ENCODE measurements at regions not wholly inside any gene's neighbourhood (a gene's known extent, or its start where the extent isn't known, plus 50 kb on each side); places are given as distances from the start of the nearest gene placed in this dataset.

DNA sequence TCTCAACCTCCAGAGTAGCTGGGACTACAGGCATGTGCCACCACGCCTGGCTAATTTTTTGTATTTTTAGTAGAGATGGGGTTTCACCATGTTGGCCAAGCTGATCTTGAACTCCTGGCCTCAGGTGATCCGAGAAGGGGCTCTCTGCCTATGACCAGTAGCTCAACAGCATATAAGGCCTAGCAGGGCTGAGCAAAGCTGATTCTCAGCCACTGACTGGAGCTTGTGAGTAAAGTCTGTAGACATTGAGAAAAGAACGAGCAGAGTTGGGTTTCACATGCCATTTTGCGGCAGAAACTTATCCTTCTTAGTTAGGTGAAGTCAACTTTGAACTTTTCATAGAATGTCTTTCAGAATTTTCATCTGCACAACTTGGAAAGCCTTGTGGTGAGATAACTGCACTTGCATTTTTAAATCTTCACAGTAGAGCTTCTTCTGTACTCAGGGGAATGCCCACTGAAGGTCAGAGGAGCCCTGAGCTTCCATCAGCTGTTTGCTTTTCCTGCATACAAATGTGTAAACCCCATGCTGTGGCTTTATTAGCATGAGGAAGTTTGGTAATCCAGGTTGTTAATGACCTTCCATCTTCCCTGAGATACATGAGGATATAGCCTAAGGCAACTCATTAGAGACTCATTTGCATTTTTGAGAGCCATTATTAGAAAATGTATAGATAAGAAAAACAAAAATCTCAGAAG is 602.4 kb downstream of the METTL4 start:
- H3K27ac ChIP-seq, result no peak overlapping the region
- no peak for DNase-seq (ENCODE audit: low read depth, low spot score)

DNA sequence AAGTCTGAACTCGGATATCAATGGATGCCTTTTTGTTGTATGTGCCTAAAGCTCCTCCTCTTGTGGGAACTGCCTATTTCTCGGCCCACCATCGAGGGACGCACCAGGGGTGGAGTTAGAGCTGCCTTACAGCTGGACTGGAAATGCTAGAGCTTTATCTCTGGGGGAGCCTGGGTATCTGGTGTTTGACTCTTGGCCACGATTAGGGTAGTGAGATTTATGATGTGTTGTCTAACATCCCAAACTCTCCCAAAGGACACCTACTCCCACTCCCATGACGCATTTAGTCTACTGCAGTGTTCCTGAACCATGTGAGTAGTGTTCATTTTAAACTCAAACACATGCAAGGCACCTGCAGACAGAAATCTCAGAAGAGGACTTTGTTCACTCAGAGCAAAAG is 594.8 kb downstream of the METTL4 start:
- no peak for DNase-seq (ENCODE audit: low read depth, low spot score)
- no peak overlapping the region for H3K27ac ChIP-seq

DNA sequence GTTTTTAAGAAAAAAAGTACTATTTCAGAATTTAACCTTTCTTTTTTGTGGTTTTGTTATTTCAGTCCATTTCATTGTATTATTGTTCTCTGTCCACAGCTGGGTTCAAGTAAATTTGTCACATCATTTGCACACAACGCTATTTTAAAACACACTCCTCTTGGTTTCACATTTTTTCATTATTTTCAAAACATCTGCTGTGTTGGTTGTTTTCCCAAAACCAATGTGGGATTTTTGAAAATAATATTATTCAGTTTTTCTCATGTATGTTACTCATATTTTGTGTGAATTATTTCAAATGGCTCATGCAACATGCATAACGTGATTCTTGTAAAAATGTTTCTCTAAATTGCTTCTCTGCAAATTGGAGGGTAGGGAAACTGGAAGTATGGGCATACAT is 589.2 kb downstream of the METTL4 start:
- DNase-seq (ENCODE audit: low read depth, low spot score), result no peak
- H3K27ac ChIP-seq, result no peak overlapping the region

GRCh38 chr18:1983746-1984515 is 587.4 kb downstream of the METTL4 start:
- H3K27ac ChIP-seq, result no peak overlapping the region

GRCh38 chr18:1993866-1994265 is 577.4 kb downstream of the METTL4 start:
- DNase-seq (ENCODE audit: low read depth, low spot score), result no peak
- no peak overlapping the region for H3K27ac ChIP-seq

More at GRCh38 chr18:1983746-1984515, 587.4 kb downstream of the METTL4 start:
- DNase-seq (ENCODE audit: low read depth, low spot score), result no peak

- no peak overlapping the region for H3K27ac ChIP-seq
- DNase-seq (ENCODE audit: low read depth, low spot score), result no peak
These were observed 576.8 kb downstream of the METTL4 start for GRCh38 chr18:1994471-1994870.

- no peak overlapping the region for H3K27ac ChIP-seq
- DNase-seq (ENCODE audit: low read depth, low spot score), result no peak
These were observed 576.2 kb downstream of the METTL4 start for GRCh38 chr18:1995041-1995612.

DNA sequence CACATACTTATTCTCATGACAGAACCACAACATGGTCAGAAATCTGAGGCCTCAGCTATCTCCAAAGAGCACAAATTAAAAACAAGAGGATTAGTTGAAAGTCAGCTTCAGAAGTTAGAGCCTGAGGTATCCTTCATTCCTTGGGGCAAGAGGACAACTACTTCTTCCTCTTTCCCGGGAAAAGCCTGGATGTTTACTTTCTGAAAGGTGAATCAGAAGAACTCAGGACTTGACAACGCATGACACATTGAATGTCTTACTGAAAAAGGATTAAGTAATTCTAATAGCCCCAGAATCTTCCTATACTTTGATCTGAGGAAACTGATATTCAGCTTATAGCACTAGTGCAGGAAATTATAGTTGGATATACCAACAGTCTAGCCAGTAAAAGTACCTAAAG is 573.2 kb downstream of the METTL4 start:
- peak; percentile 12 for DNase-seq (ENCODE audit: low read depth, low spot score)
- H3K27ac ChIP-seq, result no peak overlapping the region

GRCh38 chr18:1999387-1999786 is 571.9 kb downstream of the METTL4 start:
- H3K27ac ChIP-seq, result no peak overlapping the region

GRCh38 chr18:2002151-2002550 is 569.2 kb downstream of the METTL4 start:
- DNase-seq (ENCODE audit: low read depth, low spot score), result no peak
- H3K27ac ChIP-seq, result no peak overlapping the region

More at GRCh38 chr18:1999387-1999786, 571.9 kb downstream of the METTL4 start:
- no peak for DNase-seq (ENCODE audit: low read depth, low spot score)

GRCh38 chr18:2002604-2003003 is 568.7 kb downstream of the METTL4 start:
- no peak overlapping the region for H3K27ac ChIP-seq
- no peak for DNase-seq (ENCODE audit: low read depth, low spot score)

DNA sequence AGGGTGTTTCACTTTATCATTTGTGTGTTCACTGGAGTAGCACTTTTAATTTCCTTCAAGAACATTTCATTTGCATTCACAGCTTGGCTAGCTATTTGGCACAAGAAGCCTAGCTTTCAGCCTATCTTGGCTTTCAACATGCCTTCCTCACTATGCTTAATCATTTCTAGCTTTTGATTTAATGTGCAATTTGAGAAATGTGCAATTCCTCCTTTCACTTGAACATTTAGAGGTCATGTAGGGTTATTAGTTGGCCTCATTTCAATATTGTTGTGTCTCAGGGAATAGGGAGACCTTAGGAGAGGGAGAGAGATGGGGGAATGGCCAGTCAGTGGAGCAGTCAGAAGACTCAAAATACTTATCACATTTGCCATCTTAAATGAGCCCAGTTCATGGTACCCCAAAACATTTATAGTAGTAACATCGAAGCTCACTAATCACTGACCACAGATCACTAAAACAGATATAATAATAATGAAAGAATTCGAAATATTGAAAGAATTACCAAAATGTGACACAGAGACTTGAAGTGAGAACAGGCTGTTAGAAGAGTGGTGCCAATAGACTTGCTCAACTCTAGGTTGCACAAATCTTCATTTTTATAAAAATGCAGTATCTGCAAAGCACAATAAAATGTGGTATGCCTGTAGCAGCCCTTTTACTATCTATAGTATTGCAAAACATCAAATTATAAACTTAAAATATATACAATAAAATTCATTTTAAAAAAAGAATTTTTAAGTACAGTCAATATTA is 561.2 kb downstream of the METTL4 start:
- no peak for DNase-seq (ENCODE audit: low read depth, low spot score)
- no peak overlapping the region for H3K27ac ChIP-seq

DNA sequence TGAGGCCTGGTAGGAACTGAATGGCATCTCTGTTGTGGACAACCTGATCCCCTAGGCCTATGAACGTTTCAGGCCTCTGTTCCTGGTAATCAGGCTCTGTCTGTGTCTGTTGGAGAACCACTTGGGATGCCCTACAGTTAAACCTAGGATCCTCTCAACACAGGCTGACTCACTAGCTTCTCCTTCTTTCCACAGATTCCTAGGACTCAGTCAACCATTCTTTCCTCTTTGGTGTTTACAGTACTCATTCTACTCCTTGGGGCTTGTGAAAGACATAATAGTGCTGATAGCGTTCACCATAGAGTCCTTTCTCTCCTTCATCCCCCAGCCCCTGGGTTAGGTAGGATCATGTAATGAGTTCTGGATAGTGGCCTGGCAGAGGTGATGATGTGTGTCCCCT is 544.3 kb downstream of the METTL4 start:
- H3K27ac ChIP-seq, result no peak overlapping the region
- no peak for DNase-seq (ENCODE audit: low read depth, low spot score)

DNA sequence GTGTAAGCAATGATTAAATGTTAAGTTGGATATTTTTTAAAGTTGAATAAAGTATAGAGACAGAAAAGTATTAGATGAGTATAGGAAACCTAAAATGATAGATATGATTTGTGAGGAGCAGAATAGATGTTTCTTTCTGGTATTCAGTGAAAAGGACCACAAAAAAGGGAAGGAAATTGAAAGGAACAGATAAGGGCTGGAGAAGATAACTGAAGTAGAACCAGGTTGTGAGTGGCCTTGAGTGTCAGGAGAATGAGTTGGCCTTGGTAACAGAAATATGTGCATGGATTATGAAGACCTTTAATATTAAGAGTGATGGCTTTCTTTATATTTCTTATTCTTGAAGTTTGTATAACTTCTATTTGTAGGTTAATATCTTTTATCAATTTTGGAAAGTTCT is 543.5 kb downstream of the METTL4 start:
- H3K27ac ChIP-seq, result no peak overlapping the region
- no peak for DNase-seq (ENCODE audit: low read depth, low spot score)

- DNase-seq (ENCODE audit: low read depth, low spot score), result no peak
- no peak overlapping the region for H3K27ac ChIP-seq
These were observed 542.3 kb downstream of the METTL4 start for GRCh38 chr18:2028986-2029385.

DNA sequence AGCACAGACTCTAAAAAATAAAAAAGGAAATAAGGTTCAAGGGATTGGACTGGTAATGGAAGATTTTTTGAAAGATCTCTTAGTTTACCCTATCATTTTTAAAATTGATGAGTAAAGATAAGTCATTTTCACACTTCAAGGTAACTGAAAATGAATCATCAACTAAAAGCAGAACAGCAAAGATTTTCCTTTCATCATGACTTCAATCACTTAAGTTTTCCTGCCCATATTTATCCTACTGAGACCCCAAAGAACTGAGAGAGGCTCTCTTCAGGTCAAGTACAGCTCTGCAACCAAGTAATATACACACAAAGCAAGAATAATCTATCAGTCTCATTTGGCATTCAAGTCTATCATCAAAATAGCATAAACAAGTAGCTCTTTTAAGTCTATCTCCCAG is 540.7 kb downstream of the METTL4 start:
- DNase-seq (ENCODE audit: low read depth, low spot score), result no peak
- no peak overlapping the region for H3K27ac ChIP-seq

DNA sequence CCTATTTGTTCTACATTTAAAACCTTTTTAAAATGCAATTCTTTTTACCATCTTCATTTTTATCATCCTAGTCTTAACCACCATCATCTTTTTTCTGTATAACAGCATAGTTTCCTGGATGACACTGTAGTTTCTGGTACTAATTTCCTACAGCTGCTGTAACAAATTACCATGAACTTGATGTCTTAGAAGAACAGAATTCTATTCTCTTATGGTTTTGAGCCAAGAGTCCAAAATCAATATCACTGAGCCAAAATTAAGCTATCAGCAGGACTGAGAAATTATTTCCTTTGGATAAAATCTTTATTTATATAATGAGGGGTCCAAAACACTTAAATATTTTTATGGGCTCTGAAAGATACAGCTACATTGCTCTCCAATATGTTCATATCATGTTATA is 539.3 kb downstream of the METTL4 start:
- no peak for DNase-seq (ENCODE audit: low read depth, low spot score)
- no peak overlapping the region for H3K27ac ChIP-seq

DNA sequence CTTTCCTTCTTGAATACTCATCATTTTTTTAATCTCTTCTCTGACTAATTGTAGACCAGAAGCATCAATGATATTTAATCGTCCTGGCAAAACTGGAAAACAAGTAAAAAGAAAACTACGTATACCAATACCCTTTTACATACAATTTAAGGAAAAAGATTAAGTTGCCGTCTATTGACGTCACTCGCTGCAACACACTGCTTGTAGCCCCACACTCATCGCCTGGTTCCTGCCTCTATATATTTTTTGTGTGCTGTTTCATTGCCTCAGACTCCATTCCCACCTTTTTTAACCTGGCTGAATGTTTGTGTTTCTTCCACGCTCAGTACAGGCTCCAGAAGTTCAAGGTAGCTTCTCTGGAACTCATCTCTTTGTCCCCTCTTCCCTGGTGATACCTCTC is 536.2 kb downstream of the METTL4 start:
- no peak overlapping the region for H3K27ac ChIP-seq
- DNase-seq (ENCODE audit: low read depth, low spot score), result no peak

- peak overlapping the region; percentile 16 for H3K27ac ChIP-seq
- peak; percentile 22 for DNase-seq (ENCODE audit: low read depth, low spot score)
These were observed 535.2 kb downstream of the METTL4 start for GRCh38 chr18:2036086-2036485.

- no peak for DNase-seq (ENCODE audit: low read depth, low spot score)
These were observed 531.0 kb downstream of the METTL4 start for GRCh38 chr18:2040279-2040678.

GRCh38 chr18:2049986-2050385 is 521.3 kb downstream of the METTL4 start:
- no peak for DNase-seq (ENCODE audit: low read depth, low spot score)
- H3K27ac ChIP-seq, result peak overlapping the region; percentile 70

More at GRCh38 chr18:2040279-2040678, 531.0 kb downstream of the METTL4 start:
- no peak overlapping the region for H3K27ac ChIP-seq

All from epithelial cell of prostate (primary cell).